ENCODE measurements at regions not wholly inside any gene's neighbourhood (a gene's known extent, or its start where the extent isn't known, plus 50 kb on each side); places are given as distances from the start of the nearest gene placed in this dataset.
A peak's percentile ranks its signal among the peaks of the same experiment; 100 is the strongest.

DNA sequence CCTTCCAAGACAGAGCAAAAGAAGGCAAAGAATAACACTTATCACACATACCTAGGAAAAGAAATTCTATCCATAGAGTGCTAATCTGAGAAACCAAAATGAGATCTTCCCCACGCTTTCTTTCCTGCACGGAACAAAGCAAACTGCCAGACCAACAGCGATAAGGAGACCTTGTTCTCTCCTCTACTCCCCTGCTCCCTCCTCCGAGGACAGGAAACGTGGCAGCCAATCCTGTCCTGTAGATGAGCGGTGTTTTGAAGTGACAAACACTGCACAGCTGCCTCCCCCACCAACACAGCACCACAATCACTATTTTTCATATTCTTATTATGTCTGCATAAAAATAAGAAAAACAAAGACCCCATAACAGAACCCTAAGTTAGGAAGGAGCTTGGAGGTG, 113.9 kb upstream of the IRS2 start:
- Mint-ChIP-seq H3K4me1 (peaks cover 6% of the 10 kb centered on the region), H3K4me3 (peak overlapping the region; percentile 4 to 46 (median 22)), H3K27ac (no peak overlapping the region), H3K9me3 (peaks cover 3% of the 10 kb centered on the region), H3K36me3 (ENCODE audit: low read depth) (no peaks in the 10 kb centered on the region), H3K27me3 (ENCODE audit: low read depth) (peaks cover 4% of the 10 kb centered on the region)
- TF ChIP-seq, protein P1, sequence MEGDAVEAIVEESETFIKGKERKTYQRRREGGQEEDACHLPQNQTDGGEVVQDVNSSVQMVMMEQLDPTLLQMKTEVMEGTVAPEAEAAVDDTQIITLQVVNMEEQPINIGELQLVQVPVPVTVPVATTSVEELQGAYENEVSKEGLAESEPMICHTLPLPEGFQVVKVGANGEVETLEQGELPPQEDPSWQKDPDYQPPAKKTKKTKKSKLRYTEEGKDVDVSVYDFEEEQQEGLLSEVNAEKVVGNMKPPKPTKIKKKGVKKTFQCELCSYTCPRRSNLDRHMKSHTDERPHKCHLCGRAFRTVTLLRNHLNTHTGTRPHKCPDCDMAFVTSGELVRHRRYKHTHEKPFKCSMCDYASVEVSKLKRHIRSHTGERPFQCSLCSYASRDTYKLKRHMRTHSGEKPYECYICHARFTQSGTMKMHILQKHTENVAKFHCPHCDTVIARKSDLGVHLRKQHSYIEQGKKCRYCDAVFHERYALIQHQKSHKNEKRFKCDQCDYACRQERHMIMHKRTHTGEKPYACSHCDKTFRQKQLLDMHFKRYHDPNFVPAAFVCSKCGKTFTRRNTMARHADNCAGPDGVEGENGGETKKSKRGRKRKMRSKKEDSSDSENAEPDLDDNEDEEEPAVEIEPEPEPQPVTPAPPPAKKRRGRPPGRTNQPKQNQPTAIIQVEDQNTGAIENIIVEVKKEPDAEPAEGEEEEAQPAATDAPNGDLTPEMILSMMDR (IDR thresholded peaks at IDR 0.05; ENCODE audit: unreplicated experiment in 3 of 3): no peak

DNA sequence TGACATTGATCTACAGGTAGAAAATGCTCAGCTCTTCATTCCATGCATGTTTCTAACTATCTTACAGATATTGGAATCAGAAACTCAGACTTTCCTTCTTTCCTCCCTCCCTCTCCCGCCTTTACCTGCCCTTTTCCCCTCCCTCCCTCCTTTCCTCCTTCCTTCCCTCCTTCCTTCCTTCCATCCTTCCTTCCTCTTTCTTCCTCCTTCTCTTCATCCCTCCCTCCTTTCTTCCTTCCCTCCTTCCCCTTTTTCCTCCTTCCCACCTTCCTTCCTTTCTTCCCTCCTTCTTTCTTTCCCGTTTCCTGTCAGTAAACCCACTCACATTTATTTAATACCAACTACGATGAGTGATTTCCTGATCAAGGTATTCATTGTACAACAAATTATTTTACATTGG, 113.4 kb upstream of the IRS2 start:
- TF ChIP-seq, protein P1 (IDR thresholded peaks at IDR 0.05; ENCODE audit: unreplicated experiment in 3 of 3): no peak
- Mint-ChIP-seq H3K4me1 (peaks cover 6% of the 10 kb centered on the region), H3K9me3 (peaks cover 3% of the 10 kb centered on the region), H3K4me3 (no peak overlapping the region), H3K27ac (no peak overlapping the region), H3K27me3 (ENCODE audit: low read depth) (no peaks in the 10 kb centered on the region), H3K36me3 (ENCODE audit: low read depth) (no peaks in the 10 kb centered on the region)

DNA sequence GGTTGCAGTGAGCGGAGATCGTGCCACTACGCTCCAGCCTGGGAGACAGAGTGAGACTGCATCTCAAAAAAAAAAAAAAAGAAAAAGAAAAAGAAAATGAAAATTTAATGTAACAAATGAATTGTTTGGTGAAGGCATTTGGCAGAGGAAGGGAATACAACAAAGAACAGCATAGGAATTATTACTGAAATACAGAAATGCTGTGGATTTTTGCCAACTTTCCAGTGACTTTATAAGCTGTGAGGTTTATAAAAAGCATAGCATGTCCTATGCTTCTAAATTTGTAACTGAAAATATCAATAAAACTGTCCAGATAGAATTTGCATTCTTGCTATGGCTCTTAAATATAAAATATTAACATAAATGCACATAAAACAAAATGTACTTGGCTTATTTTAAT, 112.9 kb upstream of the IRS2 start:
- Mint-ChIP-seq H3K27me3 (ENCODE audit: low read depth) (no peaks in the 10 kb centered on the region), H3K9me3 (peaks cover 3% of the 10 kb centered on the region), H3K4me3 (no peak overlapping the region), H3K4me1 (peaks cover 6% of the 10 kb centered on the region), H3K27ac (no peak overlapping the region), H3K36me3 (ENCODE audit: low read depth) (no peaks in the 10 kb centered on the region)
- TF ChIP-seq, protein P1 (IDR thresholded peaks at IDR 0.05; ENCODE audit: unreplicated experiment in 3 of 3): no peak

DNA sequence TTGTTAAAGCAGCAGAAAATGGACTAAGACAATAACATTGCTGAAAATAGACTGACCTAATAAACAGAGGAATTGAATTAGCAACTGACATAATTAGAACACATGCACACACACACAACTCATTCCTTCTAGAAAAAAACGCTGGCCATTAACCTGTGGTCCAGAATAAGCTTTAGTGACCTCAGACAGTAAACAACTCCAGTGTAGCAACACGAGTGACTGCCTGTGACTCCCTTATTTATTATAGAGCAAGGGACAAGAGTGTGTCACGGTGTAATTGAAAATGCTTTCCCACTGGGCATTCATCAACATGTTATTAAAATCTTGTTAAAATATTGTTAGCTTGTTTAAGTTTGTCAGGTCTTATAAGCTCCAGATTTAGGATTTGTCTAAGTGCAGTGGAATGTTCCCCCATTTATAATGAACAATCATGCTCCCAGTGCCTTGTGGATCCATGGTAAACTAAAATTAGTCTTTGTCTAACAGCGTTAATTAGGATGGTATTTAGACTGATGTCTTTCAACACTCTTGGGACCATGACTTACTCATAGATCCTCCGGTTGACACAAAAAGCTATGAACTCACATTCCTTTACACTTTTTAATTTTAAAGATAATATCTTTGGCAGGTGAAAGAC, 111.7 kb upstream of the IRS2 start:
- TF ChIP-seq, protein P1 (IDR thresholded peaks at IDR 0.05; ENCODE audit: unreplicated experiment in 3 of 3): no peak
- Mint-ChIP-seq H3K36me3 (ENCODE audit: low read depth) (no peaks in the 10 kb centered on the region), H3K4me3 (no peak overlapping the region), H3K27me3 (ENCODE audit: low read depth) (no peaks in the 10 kb centered on the region), H3K9me3 (no peaks in the 10 kb centered on the region), H3K27ac (no peak overlapping the region), H3K4me1 (peaks cover 6% of the 10 kb centered on the region)

DNA sequence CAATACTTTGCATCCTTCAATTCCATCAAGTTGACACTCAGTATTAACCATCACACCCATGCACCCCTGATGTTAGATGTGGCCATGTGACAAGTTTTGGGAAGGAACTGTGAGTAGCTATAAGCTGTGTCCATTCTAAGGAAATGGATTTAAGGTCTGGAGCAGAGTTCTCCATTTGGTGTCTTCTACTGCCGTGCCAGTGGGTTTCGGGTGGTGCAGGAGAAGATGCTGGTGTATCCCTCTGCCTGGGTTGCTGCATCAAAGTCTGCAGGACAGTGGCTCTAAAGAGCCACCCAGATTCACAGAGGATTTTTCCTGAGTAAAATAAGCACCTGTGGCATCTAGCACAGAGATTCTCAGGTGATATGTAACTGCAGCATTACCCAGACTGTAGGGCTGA, 105.7 kb upstream of the IRS2 start:
- Mint-ChIP-seq H3K4me3 (no peak overlapping the region), H3K27ac (no peak overlapping the region), H3K4me1 (no peaks in the 10 kb centered on the region), H3K36me3 (ENCODE audit: low read depth) (no peaks in the 10 kb centered on the region), H3K9me3 (peaks cover 6% of the 10 kb centered on the region), H3K27me3 (ENCODE audit: low read depth) (peaks cover 7% of the 10 kb centered on the region)
- TF ChIP-seq, protein P1 (IDR thresholded peaks at IDR 0.05; ENCODE audit: unreplicated experiment in 3 of 3): no peak

DNA sequence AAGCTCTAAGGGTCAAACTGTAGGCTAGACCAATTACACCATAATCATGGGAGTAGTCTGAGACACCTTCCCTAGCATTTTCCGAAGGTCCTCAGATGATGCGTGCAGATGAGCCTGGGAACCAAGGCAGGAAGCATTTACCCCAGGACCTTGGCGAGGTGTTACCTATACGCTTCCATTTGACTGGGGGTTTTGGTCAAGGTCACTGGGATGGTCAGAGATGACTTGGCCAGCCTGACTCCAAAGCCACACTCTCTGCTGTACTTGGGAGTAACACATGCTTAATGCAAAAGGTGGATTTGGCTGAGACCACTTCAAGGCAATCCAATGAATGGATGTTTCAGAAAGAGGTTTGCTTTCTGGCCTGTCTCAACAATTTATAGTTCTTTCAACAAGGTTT, 98.9 kb upstream of the IRS2 start:
- Mint-ChIP-seq H3K27ac (no peak overlapping the region), H3K9me3 (peaks cover 6% of the 10 kb centered on the region), H3K36me3 (ENCODE audit: low read depth) (no peaks in the 10 kb centered on the region), H3K27me3 (ENCODE audit: low read depth) (no peaks in the 10 kb centered on the region), H3K4me3 (no peak overlapping the region), H3K4me1 (no peaks in the 10 kb centered on the region)
- TF ChIP-seq, protein P1 (IDR thresholded peaks at IDR 0.05; ENCODE audit: unreplicated experiment in 3 of 3): no peak

Measured in nephron (organoid).